NCI-H510A treated with DMSO at 0.1 percent for 48 hours (cell line): ENCODE measurements at regions not wholly inside any gene's neighbourhood (a gene's known extent, or its start where the extent isn't known, plus 50 kb on each side); places are given as distances from the start of the nearest gene placed in this dataset.
A peak's percentile ranks its signal among the peaks of the same experiment; 100 is the strongest.

Experiments
- DNase-seq: peaks from one replicate; lab custom pipeline; 2025; lab: John Stamatoyannopoulos, UW

GRCh38 chr3:150091626-150092025 is 120.9 kb upstream of the PFN2 start:
- no peak for DNase-seq

- no peak for DNase-seq
Measured at GRCh38 chr3:150090877-150091276, 120.2 kb upstream of the PFN2 start.

- DNase-seq = no peak
Measured at GRCh38 chr3:150090006-150090405, 119.3 kb upstream of the PFN2 start.

GRCh38 chr3:150084128-150084527 is 113.4 kb upstream of the PFN2 start:
- no peak for DNase-seq

GRCh38 chr3:150083655-150084042 is 113.0 kb upstream of the PFN2 start:
- no peak for DNase-seq

GRCh38 chr3:150082898-150083654 is 112.4 kb upstream of the PFN2 start:
- no peak for DNase-seq

- DNase-seq = no peak
Measured at GRCh38 chr3:150081084-150081483, 110.4 kb upstream of the PFN2 start.

GRCh38 chr3:150080058-150080730 is 109.5 kb upstream of the PFN2 start:
- no peak for DNase-seq

- DNase-seq = peak; percentile 35
Measured at GRCh38 chr3:150079029-150079739, 108.5 kb upstream of the PFN2 start.

- DNase-seq = no peak
Measured at GRCh38 chr3:150077581-150078247, 107.0 kb upstream of the PFN2 start.

- no peak for DNase-seq
Measured at GRCh38 chr3:150077107-150077506, 106.4 kb upstream of the PFN2 start.

GRCh38 chr3:150076443-150076842 is 105.7 kb upstream of the PFN2 start:
- no peak for DNase-seq

- DNase-seq = no peak
Measured at GRCh38 chr3:150075417-150075865, 104.7 kb upstream of the PFN2 start.

GRCh38 chr3:150074697-150075416 is 104.2 kb upstream of the PFN2 start:
- no peak for DNase-seq

- no peak for DNase-seq
Measured at GRCh38 chr3:150074277-150074676, 103.6 kb upstream of the PFN2 start.

GRCh38 chr3:150073513-150073912 is 102.8 kb upstream of the PFN2 start:
- no peak for DNase-seq

- no peak for DNase-seq
Measured at GRCh38 chr3:150073031-150073430, 102.3 kb upstream of the PFN2 start.

GRCh38 chr3:150072576-150072975 is 101.9 kb upstream of the PFN2 start:
- DNase-seq = no peak

- no peak for DNase-seq
Measured at GRCh38 chr3:150070271-150070670, 99.6 kb upstream of the PFN2 start.

GRCh38 chr3:150069633-150070032 is 98.9 kb upstream of the PFN2 start:
- DNase-seq = no peak

GRCh38 chr3:150069154-150069527 is 98.4 kb upstream of the PFN2 start:
- no peak for DNase-seq
